NCI-H1694 treated with DMSO at 0.1 percent for 48 hours (cell line): ENCODE measurements at regions not wholly inside any gene's neighbourhood (a gene's known extent, or its start where the extent isn't known, plus 50 kb on each side); places are given as distances from the start of the nearest gene placed in this dataset.

ENCODE experiments used
- DNase-seq: peaks from one replicate; lab custom pipeline; 2025; lab: John Stamatoyannopoulos, UW

DNA sequence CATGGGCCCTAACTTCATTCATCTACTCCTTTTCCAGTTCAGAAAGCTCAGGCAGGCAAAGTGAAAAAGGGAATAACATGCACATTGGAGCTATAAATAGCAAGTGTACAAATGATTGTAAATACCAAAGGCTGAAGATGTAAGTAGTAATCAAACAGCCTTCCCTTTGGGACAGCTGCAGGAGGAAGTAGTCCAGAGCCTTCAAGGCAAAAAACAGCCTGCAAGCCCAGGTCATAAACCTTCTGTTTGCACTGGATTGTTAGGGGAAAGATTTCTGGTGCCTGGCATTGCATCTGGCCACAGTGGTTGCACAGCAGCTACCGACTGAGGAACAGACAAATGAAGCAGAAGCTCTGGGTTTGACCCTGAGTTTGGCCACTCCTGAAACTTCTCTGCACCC, 98.6 kb upstream of the PMFBP1 start:
- DNase-seq, result no peak

DNA sequence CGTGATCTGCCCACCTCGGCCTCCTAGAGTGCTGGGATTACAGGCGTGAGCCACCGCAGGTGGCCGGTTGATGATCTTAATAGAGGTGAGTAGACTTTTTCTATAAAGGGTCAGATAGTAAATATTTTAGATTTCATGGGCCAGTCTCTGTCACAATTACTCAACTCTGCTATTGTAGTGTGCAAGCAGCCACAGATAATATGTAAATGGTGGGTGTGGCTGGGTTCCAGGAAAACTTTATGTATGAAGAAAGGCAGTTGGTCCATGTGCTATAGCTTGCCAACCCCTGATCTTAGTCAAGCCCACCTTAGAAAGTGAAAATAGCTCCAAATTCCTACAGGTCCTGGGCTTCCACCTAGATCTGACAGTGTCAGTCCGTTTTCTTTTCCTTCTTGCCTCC, 94.9 kb upstream of the PMFBP1 start:
- DNase-seq, result no peak

DNA sequence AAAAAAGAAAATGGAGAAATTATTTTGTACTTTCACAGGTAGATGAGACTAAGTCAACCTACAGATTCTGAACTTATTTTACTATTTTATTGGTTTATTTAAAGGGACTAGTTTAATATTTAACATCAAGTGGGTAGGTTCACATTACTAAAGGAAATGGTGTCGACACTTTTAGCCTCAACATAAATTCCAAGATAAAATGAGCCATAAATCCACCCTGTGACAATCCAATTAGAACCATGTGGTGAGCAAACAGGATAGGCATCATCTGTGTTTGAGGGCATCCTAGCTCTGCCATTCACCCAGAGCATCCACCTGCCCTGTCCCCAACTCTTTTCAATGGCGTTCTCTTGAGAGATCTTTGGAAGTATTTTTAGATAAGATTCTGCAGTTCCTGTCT, 92.8 kb upstream of the PMFBP1 start:
- no peak for DNase-seq

DNA sequence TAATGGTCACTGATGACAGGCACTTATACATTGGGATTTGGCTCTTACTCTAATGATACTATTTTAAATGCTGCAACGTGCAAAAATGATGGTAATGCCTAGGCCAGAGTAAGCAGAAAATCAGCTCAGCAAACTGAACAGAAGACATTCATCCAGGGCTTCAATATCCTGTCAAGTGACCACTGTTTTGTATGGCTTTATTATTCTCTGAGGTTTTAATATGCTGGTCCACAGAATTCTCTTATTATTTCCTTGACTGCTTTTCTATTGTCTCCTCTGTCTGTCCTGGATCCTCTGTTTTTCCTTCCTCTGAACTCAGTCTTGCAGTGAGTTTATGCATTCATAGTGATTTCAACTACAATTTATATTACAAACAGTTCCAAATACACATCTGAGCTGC, 90.8 kb upstream of the PMFBP1 start:
- DNase-seq, result no peak

DNA sequence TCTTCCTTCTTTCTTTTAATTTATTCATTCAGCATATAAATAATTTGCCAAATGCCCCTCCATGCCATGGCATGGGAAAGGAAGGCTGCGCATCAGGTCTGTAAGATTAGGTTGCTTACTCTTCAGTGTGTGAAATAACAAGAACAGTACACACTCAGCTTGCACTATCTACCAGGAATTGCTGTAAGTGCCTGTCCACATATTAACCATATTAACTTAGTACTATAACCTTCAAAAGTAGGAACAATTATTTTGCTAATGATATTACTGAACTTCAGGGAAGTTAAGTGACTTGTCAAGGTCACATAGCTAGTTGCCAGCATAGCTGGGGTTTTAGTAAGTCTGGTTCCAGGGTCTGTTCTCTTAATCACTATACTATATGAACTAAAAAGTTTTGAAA, 89.2 kb upstream of the PMFBP1 start:
- DNase-seq, result no peak

DNA sequence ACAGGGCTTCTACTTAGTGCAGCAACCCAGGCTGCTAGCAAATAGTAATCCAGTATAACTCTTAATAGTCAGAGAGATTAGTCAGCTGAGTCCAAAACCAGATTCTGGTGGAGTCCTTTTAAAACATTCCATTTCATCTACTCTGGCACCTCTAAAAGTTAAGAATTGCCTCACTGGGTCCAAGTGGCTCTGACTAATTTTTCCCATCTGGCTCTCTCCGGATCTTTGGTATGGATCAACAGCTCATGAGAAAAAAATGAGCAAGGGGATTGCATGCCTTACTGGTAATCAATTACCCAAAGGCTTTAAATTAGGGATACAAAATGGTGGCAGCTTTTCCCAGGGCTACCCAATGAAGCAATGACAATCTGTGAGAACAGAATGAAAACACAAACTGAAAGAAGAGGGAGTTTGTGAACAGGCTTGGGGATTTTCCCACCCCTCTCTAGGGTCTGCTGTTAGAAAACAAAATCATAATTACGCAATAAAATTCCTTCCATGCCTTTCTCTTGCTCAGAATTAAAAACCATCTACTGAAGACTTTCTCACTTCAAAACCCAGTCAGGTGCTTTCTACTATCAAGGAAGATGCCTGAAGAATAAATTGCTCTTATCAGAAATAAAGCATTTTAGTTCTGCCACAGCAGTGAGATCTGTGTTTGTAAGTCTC, 84.6 kb upstream of the PMFBP1 start:
- DNase-seq, result no peak

DNA sequence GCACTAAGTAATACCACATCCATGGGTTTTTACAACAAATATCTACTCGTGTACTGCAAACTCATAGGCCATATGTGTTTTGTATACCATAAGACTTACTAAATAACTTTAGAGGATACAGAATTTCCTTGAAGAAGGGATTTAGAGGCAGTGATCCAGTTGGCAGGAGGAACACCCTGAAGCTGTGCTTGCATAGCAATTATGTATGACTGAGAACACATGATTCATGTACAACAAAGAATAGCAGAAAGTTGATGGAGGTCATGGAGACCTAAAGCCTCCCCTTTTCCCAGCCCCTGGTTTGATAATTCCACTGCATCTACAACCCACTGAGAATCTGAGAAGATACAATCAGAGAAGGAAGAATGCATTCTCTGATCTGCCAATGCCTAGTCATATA, 83.8 kb upstream of the PMFBP1 start:
- no peak for DNase-seq

DNA sequence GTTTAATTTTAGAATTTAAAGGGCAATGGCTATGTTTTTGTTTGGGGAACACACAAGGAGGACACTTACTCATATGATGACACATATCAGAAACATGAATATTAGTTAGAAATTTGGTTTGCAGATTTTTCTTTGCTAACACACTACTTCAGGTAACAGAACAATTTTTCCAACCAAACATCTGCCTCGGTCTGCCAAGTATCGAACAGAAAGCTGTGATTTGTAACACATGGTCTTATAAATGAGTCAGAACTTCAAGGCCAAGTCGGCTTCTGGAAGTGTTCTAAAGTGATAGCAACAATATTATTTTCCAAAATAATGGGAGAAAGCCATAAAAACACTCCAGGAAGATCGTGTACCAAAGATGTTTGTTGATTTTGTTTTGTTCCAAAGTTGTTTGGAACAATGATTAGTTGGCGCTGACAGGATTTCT, 75.9 kb upstream of the PMFBP1 start:
- DNase-seq, result no peak

DNA sequence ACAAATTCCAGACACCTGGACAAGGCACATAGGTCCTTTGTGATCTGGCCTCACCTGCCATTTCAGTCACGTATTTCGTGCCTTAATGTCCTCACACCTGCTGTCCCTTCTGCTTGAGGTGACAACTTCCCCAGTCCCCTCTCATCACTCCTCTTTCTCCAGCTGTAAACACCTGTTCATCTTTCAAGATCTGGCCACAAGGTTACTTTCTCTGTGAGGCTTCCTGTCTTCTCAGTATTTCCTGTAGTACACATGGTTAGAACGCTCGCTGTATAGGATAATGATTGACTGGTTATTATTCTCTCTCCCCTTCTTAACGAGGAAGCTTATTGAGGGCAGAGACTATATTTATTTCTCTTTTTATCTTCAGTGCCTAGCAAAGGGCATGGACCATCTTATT, 74.5 kb upstream of the PMFBP1 start:
- DNase-seq, result no peak

DNA sequence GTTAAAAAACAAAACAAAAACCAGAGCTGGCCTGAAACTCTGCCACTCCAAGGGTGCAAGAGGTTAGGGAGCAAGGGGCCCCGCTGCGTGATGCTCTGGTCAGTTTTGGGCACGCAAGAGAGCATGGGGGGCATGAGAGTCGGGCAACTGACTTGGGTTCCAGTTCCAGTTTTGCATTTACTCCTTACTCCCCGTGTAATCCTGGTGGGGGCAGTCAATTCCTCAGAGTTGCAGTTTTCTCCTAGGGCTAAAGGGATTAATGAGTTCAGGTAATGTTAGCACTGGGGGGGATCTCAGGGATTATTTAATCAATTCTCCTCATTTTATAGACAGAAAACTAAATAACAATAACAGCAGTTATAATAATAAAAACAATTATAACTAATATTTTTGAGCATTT, 72.9 kb upstream of the PMFBP1 start:
- no peak for DNase-seq

DNA sequence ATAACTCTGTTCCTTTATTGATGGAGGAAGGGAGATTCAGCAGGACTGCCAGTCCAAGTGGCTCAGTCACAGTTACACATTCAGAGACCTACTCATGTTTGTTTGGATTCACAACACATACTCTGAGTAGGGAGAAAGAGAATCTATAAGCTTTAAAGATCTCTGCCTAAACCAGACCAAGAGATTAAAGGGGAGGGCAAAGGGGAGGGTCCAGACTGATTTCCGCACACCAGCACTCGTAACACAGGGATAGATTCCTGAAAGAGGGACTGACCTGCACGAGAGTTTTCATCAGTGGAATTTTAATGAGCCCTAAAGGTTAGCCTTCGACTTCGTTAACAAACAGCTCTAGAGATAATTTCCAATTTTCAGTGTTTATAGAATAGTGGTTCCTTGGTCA, 71.7 kb upstream of the PMFBP1 start:
- no peak for DNase-seq

DNA sequence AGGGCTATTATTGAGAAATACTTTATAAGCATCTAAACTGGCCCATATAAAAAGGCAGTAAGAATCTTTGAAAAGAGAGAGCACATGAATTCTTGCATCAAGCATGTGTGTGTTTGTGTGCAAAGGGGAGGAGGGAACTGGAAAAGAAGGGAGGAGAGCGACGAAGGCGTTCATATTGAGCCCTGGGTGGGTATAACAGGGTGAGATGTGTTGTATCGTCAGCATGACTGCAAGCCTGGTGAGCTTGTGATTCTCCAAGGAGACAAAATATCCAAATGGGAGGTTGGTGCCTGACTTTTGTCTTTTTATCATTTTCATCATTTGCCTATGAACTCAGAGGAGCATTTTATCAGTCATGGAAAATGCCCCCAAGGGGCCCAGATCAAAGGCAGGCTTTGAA, 70.8 kb upstream of the PMFBP1 start:
- DNase-seq, result no peak

DNA sequence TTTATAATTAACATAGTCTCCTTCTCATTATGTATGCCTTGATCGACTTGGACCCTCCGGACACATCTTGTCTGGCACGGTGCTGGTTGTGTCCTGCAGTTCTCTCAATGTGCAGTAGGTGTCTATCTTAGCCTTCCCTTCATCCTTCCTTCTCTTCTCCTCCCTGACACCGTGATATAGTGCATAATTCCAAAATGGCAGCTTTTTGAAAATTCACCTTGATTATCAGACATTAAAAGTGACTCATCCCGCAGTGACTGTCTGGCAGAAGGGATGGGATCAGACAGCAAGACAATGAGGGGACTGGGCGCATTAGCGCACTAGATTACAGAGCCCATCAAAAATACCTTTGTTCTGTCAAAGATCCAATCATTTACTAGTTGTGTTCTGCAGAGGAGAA, 70.0 kb upstream of the PMFBP1 start:
- DNase-seq, result peak; percentile 66

DNA sequence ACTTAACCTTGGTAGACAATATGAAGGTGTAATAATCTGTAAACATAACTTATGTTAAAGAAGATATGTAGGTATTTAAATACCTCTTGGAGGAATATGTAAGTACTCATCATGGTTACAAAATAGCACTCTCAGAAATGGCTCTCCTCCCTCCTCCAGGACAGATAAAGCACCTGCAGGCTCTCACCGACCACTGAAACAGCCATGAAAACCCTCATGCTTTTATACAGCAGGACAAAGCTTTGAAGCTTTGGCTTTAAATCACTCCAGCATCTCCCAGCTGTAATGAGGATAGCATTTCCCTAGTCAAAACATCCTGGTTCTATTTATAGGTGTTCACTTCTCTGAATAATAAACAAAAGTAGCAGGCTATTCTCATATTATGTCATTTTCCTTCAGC, 69.1 kb upstream of the PMFBP1 start:
- no peak for DNase-seq

DNA sequence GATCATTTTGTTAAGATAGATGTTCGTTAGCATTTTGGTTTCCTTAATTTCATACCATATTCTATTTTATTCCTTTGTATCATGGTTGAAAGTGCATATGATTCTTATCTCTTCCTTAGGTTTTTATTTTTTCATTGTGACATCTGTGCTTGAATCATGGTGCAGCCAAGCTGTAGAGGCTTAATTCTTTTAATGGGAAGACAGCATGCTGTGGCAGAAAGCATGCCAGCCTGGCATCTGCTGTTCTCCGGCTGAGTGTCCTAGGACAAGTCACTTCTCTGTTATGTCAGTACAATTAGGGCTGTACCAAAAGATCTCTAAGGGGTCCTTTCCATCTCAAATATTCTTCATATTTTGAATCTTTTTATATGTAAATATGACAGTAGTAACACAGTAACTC, 68.5 kb upstream of the PMFBP1 start:
- DNase-seq, result peak; percentile 86

DNA sequence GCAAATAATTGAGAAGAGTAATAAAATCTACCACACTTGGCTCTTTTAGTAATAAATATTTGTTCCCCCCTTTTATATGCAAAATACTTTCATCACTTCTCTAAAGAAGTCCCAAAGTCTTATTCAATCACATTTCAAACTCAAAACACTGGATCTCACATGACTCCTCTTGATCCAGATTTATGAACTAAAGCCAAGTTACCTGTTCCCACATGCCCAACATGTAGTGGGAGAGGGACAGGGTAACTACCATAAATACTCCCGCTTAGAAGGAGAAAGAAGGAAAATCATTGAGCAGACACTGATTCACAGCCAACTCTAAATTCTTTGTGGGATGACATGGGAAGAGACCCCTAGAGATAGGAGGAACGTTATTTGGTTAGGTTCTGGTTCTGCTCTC, 64.9 kb upstream of the PMFBP1 start:
- no peak for DNase-seq

DNA sequence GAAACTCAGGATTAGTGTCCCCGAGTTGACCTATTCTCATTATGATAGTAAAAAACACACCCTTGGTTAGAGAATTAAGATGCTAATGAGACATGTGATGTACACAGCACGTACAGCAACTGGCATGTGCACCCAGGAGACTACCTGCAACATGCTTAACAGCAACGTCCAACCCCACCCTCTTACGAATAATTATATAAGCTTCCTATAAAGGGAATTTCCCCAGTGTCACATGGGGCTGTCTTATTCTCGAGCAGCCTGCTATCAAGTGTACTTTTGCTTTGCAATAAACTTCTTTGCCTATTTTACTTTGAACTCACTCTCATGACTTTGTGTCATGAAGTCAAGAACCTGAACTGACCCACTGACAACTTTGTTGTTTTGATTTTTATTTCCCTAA, 62.4 kb upstream of the PMFBP1 start:
- DNase-seq, result no peak

DNA sequence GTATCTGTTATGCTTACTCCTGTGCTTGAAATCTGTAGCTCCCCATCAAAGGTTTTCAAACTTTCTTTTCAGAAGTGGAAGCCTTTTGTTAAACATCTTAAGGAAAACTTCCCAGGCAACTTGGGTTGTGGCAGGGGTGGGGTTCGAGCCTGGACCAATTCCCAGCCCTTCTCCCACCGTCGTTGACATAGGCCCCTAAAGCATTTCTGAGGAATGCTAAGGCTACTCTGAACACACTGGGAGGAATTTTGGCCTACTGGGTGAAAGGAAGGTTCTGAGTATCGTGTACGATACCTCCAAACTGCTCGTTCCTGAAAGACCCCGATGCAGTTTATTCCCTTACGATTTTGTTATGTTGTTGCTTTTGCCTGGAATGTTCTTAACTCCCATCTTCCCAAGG, 56.1 kb upstream of the PMFBP1 start:
- DNase-seq, result no peak

DNA sequence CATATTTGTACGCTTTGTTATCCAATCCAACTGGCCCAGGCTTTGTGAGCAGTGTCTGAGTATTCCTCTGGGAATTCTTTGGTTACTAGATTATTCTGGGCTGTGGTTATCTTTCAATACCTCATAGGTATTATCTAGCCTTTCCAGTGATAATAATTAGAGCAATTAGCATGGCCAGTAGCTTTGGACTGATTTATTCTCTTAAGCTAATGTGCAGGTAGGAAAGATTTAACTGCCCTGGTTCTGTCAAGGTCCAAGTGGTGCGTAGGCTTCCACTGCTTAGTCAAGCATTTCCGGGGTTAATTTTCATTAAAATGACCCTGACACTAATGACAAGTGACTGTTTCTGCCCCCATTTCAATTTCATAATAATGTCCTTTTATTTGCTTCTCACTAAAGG, 54.2 kb upstream of the PMFBP1 start:
- no peak for DNase-seq

DNA sequence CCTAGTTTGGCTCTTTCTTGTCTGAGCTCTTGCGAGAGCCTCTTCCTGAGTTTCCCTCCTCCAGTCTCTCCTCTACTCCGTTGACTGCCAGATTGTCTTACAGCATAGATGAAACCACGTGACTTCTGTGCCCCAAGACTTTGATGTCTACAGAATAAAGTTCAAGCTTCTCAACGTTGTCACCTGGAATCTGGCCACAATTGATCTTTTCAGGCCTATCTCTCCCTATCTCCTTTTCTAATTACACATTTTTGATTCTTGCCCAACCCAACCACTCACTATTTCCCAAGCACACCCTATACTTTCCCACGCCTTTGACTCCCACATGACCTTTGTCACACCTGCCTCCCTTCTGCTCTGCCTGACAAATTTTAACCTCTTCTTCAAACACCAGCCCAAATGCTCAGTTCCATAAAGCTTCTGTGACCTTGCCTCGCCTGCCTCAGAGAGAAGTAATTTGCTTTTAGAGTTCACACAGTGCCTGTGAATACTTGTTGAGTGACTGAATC, 52.4 kb upstream of the PMFBP1 start:
- no peak for DNase-seq

DNA sequence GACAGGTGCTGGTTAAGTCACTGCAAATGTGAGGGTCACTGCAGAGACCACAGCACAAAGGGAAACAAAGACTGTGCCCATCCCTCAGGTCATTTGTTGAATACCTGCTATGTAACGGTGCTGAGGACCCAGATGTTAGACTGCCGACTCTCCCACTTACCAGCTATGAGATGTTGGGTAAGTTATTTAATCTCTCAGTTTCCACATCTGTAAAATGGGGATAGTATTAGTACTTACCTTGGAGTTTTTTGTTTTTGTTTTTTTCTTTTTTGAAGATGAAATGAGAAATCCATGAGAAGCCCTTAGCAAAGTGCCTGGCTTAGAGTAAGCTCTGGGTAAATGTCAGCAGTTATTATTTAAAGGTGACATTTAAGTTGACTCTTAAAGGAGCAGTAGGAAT, 50.5 kb upstream of the PMFBP1 start:
- no peak for DNase-seq
